Stimulated activated CD8-positive, alpha-beta memory T cell treated with anti-CD3 and anti-CD28 coated beads, Interleukin-4, amount 100 ng/mL, for 24 hours (primary cell): ENCODE measurements at regions not wholly inside any gene's neighbourhood (a gene's known extent, or its start where the extent isn't known, plus 50 kb on each side); places are given as distances from the start of the nearest gene placed in this dataset.

Source experiments
- DNase-seq: peaks from one replicate; pipeline ENCODE4 v3.0.0-alpha.2; 2020; ENCODE audit warnings: low read depth

DNA sequence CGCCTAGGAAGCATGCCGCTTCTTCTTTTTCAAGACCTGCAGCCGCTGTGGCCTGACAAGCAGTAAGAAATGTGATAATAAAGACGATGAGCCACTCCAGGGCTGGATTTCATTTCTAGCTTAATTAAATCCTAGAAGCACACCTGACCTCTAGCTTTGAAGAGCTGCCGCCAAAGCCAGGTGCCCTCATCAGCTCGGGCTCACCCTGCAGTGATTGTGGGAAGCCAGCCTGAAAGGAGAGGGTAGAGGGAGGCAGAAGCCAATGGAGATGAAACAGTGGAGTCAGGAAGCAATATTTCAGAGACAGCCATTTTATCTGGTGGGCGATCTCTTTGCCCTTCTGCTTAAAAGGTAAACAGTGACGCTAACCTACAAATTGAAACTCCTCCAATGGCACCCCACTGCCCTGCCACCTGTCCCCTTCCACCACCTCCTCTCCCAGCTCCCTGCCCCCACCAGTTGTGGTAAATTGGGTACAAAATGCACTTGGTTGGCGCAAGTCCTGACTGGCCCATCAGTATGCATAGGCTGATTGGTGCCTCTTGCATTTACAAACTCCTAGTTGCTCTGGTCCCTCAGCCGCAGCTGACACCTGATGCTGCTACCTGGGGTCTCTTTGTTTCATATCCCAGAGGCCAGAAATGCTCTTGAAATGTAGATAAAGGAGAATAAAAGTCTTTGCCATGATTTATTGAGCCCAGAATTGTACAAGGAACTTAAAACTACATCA, 385.3 kb downstream of the PDCD6IP start:
- DNase-seq: no peak

DNA sequence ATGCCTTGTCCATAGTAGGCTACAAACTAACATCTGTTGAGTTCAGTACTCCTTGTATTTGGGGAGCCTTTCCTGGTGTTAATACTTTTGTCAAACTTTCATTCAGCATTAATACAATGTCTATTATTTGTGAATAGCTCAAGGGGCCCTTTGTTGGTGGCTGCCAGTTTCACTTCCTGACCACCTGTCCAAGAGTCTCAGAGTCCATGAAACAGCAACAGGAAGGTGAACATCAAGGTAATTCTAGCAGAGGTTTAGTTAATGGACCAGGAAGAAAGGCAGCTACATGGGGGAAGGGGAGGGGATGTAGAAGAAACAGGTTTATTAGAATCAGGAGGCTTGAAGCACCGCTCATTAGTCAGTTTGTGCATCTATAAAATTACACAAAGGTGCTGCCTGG, 386.9 kb downstream of the PDCD6IP start:
- no peak for DNase-seq

DNA sequence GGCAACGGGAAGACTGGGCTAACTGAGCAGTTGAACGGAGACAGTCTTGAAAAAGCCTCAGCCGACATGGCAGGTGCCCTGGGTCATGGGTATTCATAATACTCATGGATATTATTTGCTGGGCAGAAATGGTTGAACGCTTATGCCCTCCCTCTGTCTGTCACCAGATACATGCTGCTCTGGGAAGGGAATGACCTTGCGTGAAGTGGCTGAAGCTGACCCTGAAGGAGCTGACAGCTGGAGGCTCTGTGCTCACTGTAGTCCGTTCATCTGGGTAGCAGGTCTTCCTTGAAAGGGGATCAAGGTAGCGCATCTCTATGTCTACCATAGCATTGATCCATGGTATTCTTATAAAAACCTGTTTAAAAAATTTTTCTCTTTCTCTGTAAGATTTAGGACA, 390.7 kb downstream of the PDCD6IP start:
- no peak for DNase-seq

DNA sequence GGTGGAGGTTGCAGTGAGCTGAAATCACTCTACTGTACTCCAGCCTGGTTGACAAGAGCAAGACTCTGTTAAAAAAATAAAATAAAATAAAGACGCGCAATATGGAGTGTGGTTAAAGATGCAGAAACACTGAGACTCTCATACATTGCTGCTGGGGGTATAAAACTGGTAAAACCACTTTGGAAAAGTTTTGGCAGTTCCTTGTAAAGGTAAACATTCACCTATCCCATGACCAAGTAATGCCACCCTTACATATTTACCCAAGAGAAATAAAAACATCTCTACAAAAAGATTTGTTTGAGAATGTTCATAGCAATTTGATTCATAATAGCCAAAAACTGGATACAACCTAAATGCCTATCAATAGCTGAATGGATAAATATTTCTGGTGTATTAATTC, 398.5 kb downstream of the PDCD6IP start:
- DNase-seq: no peak

DNA sequence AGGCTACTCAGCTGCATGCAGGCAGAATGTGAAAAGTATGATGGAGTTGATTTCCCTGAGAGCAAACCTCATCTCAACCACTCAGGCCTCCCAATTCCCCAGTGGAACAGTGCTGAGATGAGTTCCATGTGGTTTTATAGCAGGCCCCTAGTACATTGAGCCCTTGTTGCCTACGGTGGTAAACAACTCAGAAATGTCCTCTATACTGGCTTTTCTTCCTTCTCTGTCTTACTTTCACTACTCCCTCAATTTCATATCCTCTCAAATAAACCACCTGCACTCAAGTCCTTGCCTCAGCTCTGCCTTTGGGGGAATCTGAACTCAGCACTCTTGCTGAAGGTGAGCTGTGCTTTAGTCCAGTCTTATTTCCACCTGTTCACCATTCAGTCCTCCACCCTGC, 399.9 kb downstream of the PDCD6IP start:
- no peak for DNase-seq

DNA sequence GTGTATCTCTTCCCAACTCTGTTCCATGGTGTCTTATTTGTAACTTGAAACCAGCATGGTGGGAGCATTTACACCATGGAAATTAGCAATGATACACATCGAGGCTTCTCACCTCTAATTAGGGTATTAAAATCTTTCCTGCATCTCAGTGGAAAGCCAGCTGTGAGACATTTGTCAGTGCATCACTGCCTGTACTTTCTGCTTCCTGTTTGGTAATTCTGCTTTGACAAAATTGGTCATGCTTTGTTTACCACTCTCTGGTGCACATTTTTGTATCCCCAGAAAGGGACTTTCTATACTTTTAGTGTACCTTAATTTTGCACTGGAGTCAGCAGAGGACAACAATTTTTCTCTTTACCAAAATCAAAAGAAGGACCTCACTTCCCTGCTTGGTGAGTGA, 402.1 kb downstream of the PDCD6IP start:
- no peak for DNase-seq

DNA sequence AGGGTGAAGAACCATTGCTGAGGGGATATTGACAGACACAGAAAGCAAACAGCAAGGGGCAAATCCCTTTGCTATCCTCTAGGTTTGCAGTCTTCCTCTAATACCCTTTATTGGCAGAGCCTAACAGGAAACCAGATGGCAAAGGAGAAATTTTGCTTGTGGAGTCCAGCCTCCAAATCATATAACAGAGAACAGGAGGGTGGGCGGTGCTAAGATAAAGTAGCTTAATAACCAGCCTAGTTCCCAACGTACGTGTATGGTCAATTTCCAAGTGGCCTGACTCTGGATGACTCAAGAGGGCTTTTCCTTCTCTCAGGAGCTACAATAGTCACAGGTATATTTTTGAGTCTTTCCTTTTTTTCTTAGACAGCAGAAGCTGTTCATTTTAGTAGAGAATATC, 404.5 kb downstream of the PDCD6IP start:
- no peak for DNase-seq

DNA sequence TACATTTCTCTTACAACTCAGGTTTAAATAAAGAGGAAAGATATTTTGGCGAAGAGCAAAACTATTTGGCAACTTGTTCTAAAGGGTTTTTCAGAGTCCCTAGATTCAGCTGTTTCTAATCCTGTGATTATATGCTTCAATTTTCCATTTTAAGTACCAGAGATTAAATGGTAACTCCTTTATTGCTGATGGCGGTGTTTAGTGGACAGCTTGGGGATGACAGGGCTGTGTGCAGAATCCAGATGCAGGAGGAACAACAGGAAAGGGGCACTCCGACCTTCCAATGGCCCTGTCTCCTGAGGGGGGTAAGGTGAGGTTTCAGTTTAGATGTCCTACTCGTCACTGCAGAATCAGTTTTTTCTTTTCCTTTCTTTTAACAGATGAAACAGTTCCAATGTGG, 405.0 kb downstream of the PDCD6IP start:
- DNase-seq: no peak

DNA sequence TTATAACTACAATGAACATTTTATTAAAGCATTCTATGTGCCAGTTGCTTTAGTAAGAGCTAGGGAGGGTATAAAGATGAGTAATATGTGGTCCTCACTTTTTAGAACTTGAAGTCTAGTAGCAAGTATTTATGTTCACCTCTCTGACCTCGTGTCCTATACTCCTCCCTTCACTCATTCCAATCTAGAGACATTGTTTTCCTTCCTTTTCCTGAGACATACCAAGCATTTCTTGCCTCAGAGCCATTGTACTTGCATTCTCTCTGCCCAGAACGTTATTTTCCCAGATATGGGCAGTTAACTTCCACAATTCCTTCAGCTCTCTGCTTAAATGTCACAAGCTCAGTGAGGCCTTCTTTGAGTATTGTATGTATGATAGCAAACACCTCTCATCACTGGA, 408.6 kb downstream of the PDCD6IP start:
- no peak for DNase-seq

DNA sequence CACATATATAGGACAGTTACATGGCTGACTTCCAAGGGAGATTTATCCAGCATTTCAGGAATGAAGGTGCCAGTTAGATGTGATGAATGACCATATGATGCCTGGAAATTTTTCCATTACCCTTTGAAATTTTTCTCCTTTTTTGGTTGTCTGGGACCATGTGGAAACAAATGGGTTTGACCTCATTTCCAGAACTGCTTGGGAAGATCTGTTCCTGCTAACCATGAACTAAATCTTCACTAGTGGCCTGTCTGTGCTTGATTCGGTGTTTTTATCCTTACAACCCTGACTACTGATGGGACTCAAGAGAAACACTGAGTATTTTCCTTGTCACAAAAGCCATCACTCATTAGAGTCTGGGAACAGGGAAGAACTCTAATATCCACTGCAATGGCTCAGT, 409.4 kb downstream of the PDCD6IP start:
- no peak for DNase-seq

DNA sequence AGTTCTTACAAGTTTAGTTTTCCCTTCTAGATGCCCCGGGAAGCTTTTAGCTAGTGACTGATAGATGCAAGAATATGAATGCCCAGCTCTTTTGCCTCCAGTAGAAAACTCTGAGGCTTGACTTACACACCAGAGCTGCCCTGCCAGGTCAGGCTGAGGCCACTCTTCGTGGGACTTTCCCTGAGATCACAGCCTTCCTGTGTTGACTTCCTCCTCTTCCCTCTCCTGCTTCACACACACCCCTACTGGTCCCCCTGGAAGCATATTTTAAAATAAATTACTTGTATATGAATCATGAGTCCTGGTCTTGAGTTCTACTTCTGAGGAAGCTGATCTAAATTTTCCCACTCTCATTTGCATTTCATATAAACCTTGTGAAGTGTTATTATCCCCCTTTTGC, 413.7 kb downstream of the PDCD6IP start:
- DNase-seq: no peak

DNA sequence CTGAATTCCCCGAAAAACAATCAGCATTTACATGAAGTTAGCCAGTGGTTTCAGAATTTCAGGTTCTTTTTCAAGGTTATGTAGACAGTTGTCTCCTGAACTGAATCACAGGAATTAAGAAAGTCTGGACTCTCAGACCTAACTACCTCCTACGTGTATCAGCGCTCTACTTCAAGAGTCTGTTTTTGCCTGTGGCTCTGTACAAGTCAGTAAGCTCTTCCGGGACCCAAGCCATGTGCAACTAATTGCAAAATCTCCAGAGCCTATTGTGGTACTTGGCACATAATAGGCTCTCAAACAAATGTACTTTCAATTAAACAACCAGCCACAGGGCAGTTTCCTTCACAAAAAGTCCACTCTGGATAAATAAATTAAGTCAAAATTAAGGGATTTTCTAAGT, 414.2 kb downstream of the PDCD6IP start:
- no peak for DNase-seq

DNA sequence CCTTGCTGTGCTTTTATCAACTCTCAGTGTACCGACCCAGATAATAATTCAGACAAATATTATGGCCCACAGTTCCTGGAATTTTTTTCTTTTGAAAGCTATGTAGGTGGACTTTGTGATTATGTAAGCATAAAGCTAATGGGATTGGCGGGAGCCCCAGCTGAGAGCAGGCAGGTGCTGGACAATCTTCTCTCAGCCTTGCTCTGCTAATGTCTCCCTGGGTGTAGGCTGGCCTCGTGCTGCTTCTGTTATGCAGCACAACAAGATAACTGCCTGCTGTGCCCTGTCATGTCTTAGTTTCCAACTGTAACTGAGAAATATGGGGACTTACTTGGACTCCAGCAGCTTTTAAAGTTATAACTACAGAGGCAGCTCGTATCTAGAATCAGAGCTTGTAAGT, 415.0 kb downstream of the PDCD6IP start:
- no peak for DNase-seq

DNA sequence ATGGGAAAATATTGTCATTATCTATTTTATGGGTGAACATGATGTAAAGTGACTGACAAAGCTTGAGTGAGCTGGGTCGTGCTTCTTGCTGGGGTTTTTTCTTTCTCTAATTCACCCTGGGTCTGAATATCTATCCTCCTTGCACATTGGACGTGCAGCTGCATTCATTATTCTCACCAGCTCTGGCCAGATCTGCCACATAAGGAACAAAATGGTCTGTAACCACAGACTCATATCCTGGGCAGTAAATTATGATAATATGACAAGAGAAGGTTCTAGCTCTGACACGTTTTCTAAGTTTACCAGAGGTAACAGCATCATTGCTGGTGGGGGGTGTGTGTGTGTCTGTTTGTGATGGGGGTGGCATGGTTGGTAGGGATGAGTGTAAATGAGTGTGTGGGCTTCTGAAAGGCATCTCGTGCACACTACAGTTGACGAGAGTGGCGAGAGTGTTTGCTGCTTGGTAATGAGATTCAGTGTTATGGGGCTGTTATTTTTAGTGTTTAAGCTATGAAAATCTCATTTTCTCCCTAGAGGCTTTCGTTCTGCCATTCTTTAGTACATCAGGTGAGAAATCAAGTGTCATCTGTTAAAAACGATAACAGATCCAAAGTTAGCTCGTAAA, 418.4 kb downstream of the PDCD6IP start:
- DNase-seq: no peak

DNA sequence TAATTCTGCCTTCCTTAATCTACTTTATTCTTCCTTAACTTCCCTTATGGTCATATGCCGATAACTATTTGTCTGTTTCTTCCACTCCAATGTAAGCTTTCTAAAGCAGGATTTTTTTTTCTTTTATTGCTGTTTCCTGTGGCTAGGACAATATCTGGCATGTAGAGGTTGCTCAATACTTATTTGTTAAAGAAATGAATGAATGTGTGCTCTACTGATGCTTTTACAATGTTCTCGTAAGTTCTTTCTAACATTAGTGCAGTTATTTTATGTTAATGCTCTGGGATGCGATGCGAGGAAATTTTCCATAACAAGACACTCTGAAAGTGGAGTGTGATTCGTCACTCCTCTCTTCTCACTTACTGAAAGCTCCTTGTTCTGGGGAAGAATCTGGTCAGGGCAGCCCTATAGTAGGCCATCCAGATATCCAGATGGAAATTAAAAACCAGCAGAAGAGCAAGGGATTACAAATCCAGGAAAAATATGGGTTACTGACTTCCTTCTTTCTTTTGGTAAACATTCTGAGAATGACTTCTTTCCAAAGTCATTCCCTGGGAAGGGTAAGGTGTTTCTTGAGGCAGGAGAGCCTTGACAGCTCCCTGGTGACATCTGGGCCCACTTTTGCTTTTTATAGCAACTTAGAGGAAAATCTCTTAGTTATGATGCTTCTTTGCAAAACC, 420.4 kb downstream of the PDCD6IP start:
- no peak for DNase-seq

DNA sequence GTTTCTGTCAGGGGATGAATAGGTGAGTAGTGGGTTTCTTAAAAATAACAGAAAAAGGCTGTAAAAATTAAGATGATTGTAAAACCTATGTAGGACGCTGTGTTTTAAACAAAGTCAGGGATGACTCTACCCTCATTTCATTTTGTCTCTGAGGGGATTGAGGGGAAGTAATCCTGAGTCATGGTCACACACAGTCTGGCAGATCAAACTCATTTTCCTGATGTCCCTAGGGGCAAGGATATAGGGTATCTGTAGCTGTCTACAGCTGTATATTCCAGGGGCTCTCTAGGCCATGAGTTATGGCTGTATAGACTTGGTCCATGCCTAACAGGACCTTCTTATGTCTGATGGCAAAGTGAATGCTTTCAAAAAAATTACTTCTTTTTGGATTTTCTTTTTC, 421.1 kb downstream of the PDCD6IP start:
- no peak for DNase-seq

DNA sequence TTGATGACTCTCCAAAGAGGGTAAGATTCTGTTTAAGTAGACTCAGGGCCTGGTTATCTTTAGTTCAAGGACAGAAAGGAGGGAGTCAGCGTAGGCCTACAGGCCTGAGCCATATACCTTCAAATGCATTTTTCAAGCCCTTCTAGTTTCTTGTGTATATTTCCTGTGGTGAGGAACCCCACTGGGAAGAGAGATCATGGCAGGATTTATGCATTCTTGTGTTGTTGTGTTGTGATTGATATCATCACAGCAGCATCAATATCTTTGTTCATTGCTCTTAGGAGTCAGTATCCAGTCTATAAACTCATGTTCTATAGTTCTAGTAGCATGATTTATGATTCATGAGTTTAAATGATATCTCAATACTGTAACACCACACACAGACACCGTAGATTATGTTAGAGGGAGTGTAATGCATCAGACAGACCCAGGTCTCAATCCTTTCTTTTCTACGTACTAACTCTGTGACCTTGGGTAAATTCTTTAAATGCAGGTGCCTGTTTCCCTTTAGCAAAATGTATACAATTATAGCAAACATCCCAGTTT, 427.5 kb downstream of the PDCD6IP start:
- no peak for DNase-seq

DNA sequence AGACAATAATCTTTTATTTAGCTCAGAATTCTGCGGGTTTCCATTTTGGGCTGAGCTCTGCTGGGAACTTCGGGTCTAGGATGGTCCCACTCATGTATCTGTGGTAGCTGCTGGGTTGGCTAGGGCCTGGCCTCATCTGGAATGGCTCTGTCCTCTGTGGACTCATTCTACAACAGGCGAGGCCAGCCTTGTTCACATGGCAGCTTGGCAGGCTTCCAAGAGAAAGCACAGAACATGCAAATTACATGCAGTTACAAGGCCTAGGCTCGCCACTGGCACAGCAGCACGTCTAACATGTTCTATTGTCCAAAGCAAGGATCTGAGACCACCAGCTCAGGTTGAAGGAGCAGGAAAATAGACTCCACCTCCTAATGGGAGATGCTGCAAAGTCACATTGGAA, 431.4 kb downstream of the PDCD6IP start:
- DNase-seq: no peak

DNA sequence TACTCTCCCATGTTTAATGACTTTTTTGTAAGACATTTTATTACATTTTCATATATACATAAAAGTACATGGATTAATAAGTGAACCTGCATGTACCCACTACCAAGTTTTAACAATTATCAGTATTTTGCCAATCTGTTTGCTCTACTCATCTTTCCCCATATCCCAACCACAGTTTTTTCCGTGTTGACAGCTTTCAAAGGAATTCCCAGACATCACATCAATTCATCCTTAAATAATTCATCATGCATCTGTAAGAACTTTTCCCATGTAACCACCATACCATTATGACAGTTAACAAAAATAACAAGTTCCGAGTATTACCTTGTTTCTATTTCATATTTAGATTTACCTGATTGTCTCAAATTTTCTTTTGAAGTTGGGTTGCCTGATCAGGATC, 436.7 kb downstream of the PDCD6IP start:
- no peak for DNase-seq

DNA sequence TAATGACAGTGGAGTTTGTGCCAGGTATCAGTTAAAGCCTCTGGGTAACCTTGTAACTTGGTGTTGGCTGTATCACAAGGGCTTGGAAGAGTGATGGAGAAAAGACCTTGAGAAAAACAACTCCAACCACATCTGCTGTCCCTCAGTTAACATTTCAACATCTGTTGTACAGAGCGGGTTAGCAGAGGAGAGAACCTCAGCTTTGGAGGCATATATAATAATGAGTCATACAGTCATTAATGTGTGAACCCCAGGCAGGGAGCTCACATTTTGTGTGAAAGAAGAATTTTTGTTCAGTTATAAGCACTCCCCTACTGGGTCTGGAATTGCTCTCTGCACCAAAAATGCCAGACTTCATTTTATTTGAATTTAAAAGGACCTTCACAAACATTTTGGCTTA, 439.5 kb downstream of the PDCD6IP start:
- DNase-seq: no peak

DNA sequence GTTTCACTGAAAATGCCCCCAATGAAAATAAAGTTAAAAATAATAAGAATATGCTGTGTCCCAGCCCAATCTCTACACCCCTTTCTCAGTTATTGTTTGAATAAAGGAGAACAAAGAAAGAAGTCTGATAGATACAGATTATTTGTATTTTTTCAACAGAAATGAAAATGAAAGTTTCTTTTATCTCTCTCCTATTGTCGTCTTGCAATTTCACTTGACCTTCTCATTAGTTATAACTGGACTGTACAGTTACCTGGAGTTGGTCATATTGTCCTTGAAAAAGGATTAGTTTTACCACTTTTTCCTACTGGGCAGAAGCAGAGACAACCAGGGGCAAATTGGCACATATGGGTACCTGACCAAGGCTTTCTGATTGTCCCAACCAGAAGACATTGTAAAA, 440.0 kb downstream of the PDCD6IP start:
- no peak for DNase-seq

DNA sequence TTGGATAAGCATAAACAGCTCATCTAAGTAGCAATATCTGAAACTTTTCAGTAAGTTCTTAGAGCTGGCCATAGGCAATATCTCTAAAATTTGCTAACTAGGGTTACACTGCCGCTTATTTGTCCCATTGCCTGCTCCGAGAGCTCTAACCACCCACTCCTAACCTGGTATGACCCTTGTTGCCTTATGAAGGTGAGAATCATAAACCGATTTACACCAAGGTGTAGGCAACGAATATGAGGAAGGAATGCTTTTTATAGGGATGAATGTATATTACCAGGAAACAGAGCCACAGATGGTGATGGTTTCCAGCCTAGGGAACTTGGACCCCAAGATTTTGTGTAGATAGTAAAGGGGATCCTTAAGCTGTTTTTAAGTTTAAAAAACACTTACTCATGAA, 440.9 kb downstream of the PDCD6IP start:
- DNase-seq: no peak

DNA sequence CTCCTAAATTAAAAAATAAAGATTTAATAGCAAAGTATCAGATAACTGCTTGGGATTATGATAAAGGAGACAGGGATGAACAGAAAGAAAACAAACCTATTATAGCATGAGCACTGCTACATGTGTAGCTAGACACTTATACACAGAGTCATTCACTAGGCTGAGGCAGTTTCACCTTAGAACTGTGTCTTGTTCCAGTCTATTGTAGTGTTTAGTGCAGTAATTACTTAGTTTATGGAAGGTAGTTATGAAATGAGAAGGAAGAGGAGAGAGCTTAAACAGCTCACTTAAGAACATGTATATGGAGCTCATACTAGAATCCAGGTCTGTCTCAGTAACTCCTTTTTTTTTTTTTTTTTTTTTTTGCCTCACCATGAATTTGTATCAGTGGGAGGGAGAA, 441.4 kb downstream of the PDCD6IP start:
- DNase-seq: no peak
